HG03432 (cell line): ENCODE measurements at regions not wholly inside any gene's neighbourhood (a gene's known extent, or its start where the extent isn't known, plus 50 kb on each side); places are given as distances from the start of the nearest gene placed in this dataset.
"Not testable (repeated sequence)": the region's sequence is repeated elsewhere in the genome, so short reads cannot be mapped to it uniquely, and the experiment has no call there.

Source experiments
- ATAC-seq: cut with Tn5 transposase; IDR thresholded peaks from one replicate; pipeline ENCODE4 v1.9.1; 2021; ENCODE audit warnings: mild to moderate bottlenecking, moderate library complexity; ENCODE audit not compliant: unreplicated experiment

GRCh38 chr15:38930851-38931572 lies 366.4 kb upstream of the RASGRP1 start:
- ATAC-seq = no peak

GRCh38 chr15:38941399-38941953 lies 376.9 kb upstream of the RASGRP1 start:
- no peak for ATAC-seq

- no peak for ATAC-seq
Observed at GRCh38 chr15:38944536-38944935, 379.9 kb upstream of the RASGRP1 start.

- ATAC-seq = no peak
Observed at GRCh38 chr15:38945551-38946298, 381.1 kb upstream of the RASGRP1 start.

- no peak for ATAC-seq
Observed at GRCh38 chr15:38954090-38954489, 389.5 kb upstream of the RASGRP1 start.

- ATAC-seq = no peak
Observed at GRCh38 chr15:38961456-38961855, 396.8 kb upstream of the RASGRP1 start.

- no peak for ATAC-seq
Observed at GRCh38 chr15:38961931-38962330, 397.3 kb upstream of the RASGRP1 start.

- no peak for ATAC-seq
Observed at GRCh38 chr15:38972831-38973230, 408.2 kb upstream of the RASGRP1 start.

GRCh38 chr15:38975282-38975990 lies 410.8 kb upstream of the RASGRP1 start:
- no peak for ATAC-seq

- ATAC-seq = no peak
Observed at GRCh38 chr15:38991126-38991525, 426.5 kb upstream of the RASGRP1 start.

GRCh38 chr15:38991701-38992100 lies 427.1 kb upstream of the RASGRP1 start:
- no peak for ATAC-seq

- no peak for ATAC-seq
Observed at GRCh38 chr15:38992506-38992905, 427.9 kb upstream of the RASGRP1 start.

- ATAC-seq = no peak
Observed at GRCh38 chr15:38992930-38993329, 428.3 kb upstream of the RASGRP1 start.

GRCh38 chr15:38994310-38994709 lies 429.7 kb upstream of the RASGRP1 start:
- ATAC-seq = no peak

- ATAC-seq = no peak
Observed at GRCh38 chr15:38996111-38996631, 431.6 kb upstream of the RASGRP1 start.

GRCh38 chr15:38997841-38998240 lies 433.2 kb upstream of the RASGRP1 start:
- ATAC-seq = no peak

GRCh38 chr15:39000008-39000734 lies 435.6 kb upstream of the RASGRP1 start:
- no peak for ATAC-seq

- ATAC-seq = no peak
Observed at GRCh38 chr15:39009740-39010139, 445.1 kb upstream of the RASGRP1 start.

GRCh38 chr15:39011066-39011465 lies 446.5 kb upstream of the RASGRP1 start:
- ATAC-seq = not testable (repeated sequence)

- ATAC-seq = no peak
Observed at GRCh38 chr15:39013262-39013661, 448.6 kb upstream of the RASGRP1 start.

- ATAC-seq = no peak
Observed at GRCh38 chr15:39014682-39015081, 450.1 kb upstream of the RASGRP1 start.
